HCT116 (cell line): ENCODE measurements at regions not wholly inside any gene's neighbourhood (a gene's known extent, or its start where the extent isn't known, plus 50 kb on each side); places are given as distances from the start of the nearest gene placed in this dataset.

ENCODE experiments used
- YY1 ChIP-seq: IDR thresholded peaks from 2 replicates; pipeline ENCODE4 v1.6.1; 2011; ENCODE audit warnings: low read length, low read depth, moderate library complexity, mild to moderate bottlenecking; ENCODE audit not compliant: insufficient replicate concordance; ENCODE audit errors: extremely low read depth
- TF ChIP-seq, protein P1 (sequence below), 3 experiments: fragments of 200-600 bp in 1 of 3; sonication (generic) in 1 of 3; IDR thresholded peaks in 2 of 3; conservative IDR thresholded peaks in 1 of 3; 2 replicates each; pipeline ENCODE4 v1.5.1; 2012 to 2017; ENCODE audit warnings: low read depth in 2 of 3, low read length in 2 of 3, antibody characterized with exemption in 1 of 3, borderline replicate concordance in 1 of 3, control low read depth in 1 of 3, mild to moderate bottlenecking in 1 of 3, mixed read lengths in 1 of 3, mixed run types in 1 of 3, moderate library complexity in 1 of 3; ENCODE audit not compliant: insufficient read depth in 1 of 3

DNA sequence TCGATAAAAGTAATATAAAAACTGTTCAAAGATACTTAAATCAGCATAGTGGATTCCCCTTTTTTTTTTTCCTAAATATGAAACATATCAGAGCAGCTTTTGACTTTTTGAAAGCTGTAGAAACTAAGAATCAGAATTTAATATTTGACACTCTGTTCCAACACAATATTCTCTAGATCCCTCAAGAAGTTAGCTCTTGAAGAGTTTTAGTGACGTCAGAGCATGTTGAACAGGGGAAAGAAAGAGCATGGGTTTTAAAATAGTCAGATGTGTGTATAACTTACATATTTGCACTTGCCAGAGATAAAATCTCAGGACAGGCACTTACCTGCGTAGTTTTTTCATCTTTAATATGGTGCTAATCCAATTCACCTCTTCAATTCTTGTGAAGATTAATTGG lies 75.2 kb upstream of the FBXL7 start:
- no peak for TF ChIP-seq YY1
- TF ChIP-seq, protein P1, sequence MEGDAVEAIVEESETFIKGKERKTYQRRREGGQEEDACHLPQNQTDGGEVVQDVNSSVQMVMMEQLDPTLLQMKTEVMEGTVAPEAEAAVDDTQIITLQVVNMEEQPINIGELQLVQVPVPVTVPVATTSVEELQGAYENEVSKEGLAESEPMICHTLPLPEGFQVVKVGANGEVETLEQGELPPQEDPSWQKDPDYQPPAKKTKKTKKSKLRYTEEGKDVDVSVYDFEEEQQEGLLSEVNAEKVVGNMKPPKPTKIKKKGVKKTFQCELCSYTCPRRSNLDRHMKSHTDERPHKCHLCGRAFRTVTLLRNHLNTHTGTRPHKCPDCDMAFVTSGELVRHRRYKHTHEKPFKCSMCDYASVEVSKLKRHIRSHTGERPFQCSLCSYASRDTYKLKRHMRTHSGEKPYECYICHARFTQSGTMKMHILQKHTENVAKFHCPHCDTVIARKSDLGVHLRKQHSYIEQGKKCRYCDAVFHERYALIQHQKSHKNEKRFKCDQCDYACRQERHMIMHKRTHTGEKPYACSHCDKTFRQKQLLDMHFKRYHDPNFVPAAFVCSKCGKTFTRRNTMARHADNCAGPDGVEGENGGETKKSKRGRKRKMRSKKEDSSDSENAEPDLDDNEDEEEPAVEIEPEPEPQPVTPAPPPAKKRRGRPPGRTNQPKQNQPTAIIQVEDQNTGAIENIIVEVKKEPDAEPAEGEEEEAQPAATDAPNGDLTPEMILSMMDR (IDR thresholded peaks at IDR 0.05 in 2 of 3, conservative IDR thresholded peaks at IDR 0.05 in 1 of 3; ENCODE audit: borderline replicate concordance in 1 of 3, insufficient read depth in 1 of 3, low read depth in 2 of 3, low read length in 2 of 3) = no peak
